Hepatocyte (in vitro differentiated cells): ENCODE measurements at regions not wholly inside any gene's neighbourhood (a gene's known extent, or its start where the extent isn't known, plus 50 kb on each side); places are given as distances from the start of the nearest gene placed in this dataset.

Experiments used
- DNase-seq: peaks from one replicate; pipeline ENCODE4 v3.0.0-alpha.2; 2016; ENCODE audit warnings: low spot score
- H2AFZ ChIP-seq: fragments of 200-600 bp; sonication (generic); 2 replicates; pipeline ENCODE4 v1.6.0; 2016; ENCODE audit warnings: antibody characterized with exemption, mild to moderate bottlenecking
- H3K27ac ChIP-seq: fragments of 200-600 bp; sonication (generic); 2 replicates; pipeline ENCODE4 v1.5.1; 2016; ENCODE audit warnings: mild to moderate bottlenecking
- H3K27me3 ChIP-seq: fragments of 200-600 bp; sonication (generic); 2 replicates; pipeline ENCODE4 v1.6.1; 2016
- H3K36me3 ChIP-seq: fragments of 200-600 bp; sonication (generic); replicated peaks from 2 replicates; pipeline ENCODE4 v1.5.1; 2016; ENCODE audit warnings: low read depth; ENCODE audit not compliant: insufficient read depth
- H3K4me1 ChIP-seq: fragments of 200-600 bp; sonication (generic); 2 replicates; pipeline ENCODE4 v1.5.1; 2016; ENCODE audit warnings: mild to moderate bottlenecking, moderate library complexity; ENCODE audit not compliant: insufficient read depth
- H3K4me2 ChIP-seq: fragments of 200-600 bp; sonication (generic); 2 replicates; pipeline ENCODE4 v1.6.0; 2016
- H3K4me3 ChIP-seq: fragments of 200-600 bp; sonication (generic); 2 replicates; pipeline ENCODE4 v1.5.1; 2016; ENCODE audit warnings: mild to moderate bottlenecking
- H3K79me2 ChIP-seq: fragments of 200-600 bp; sonication (generic); 2 replicates; pipeline ENCODE4 v1.6.0; 2017; ENCODE audit warnings: mild to moderate bottlenecking
- H3K9me2 ChIP-seq: fragments of 200-600 bp; sonication (generic); replicated peaks from 2 replicates; pipeline ENCODE4 v1.6.0; 2017; ENCODE audit warnings: mild to moderate bottlenecking; ENCODE audit not compliant: insufficient read depth
- H3K9me3 ChIP-seq: fragments of 200-600 bp; sonication (generic); 2 replicates; pipeline ENCODE4 v1.5.1; 2016; ENCODE audit warnings: low read depth, mild to moderate bottlenecking
- H4K20me1 ChIP-seq: fragments of 200-600 bp; sonication (generic); 2 replicates; pipeline ENCODE4 v1.6.0; 2016; ENCODE audit warnings: mild to moderate bottlenecking; ENCODE audit not compliant: insufficient read depth, poor library complexity, severe bottlenecking
- CTCF ChIP-seq: fragments of 200-600 bp; sonication (generic); IDR thresholded peaks from 2 replicates; pipeline ENCODE4 v1.5.1; 2016; ENCODE audit warnings: antibody characterized with exemption, mild to moderate bottlenecking; ENCODE audit not compliant: poor library complexity
- EZH2 ChIP-seq: fragments of 200-600 bp; sonication (generic); IDR thresholded peaks from 2 replicates; pipeline ENCODE4 v1.6.1; 2016; ENCODE audit warnings: antibody characterized with exemption, mild to moderate bottlenecking, borderline replicate concordance
- EZH2phosphoT487 ChIP-seq: fragments of 200-600 bp; sonication (generic); IDR thresholded peaks from one replicate; pipeline ENCODE4 v1.6.1; 2018; ENCODE audit warnings: antibody characterized with exemption, mild to moderate bottlenecking, low read depth, moderate library complexity; ENCODE audit not compliant: unreplicated experiment, severe bottlenecking
- WGBS: methylation state at CpG from one replicate; pipeline ENCODE4 v1.1.6; 2016; ENCODE audit warnings: low lambda C conversion rate; ENCODE audit errors: missing lambda C conversion rate; 5-methylcytosine and 5-hydroxymethylcytosine counted together

DNA sequence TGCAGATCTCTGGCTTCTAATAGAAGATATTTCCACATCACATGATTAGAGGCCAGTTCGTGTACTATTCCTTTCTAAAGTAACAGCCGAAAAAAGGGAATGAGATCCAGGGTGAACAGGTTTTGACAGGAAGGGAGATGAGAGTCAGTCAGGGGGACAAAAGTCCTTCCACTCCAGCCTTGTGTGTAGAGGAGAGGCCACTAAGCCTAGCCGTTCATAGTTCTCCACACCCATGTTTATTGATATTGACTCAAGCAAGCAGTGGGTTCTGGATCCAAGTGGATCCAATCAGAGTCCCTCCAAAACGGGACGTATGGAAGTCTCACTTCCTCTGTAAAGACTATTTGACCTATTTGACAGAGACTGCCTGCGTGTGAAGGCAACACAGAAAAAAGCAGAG is 80.4 kb upstream of the LRIG1 start:
- H3K36me3 ChIP-seq: no peaks in the 10 kb centered on the region
- 82% methylated on average over 6 of the region's 6 CpGs for WGBS
- H3K4me1 ChIP-seq: no peaks in the 10 kb centered on the region
- no peak for DNase-seq
- no peaks in the 10 kb centered on the region for H3K79me2 ChIP-seq
- H3K4me3 ChIP-seq: no peak overlapping the region
- no peaks in the 10 kb centered on the region for H3K9me3 ChIP-seq
- no peaks in the 10 kb centered on the region for H4K20me1 ChIP-seq
- TF ChIP-seq EZH2phosphoT487 (no peak), EZH2 (no peak), CTCF (no peak)
- H3K27me3 ChIP-seq: no peaks in the 10 kb centered on the region
- H3K9me2 ChIP-seq: no peaks in the 10 kb centered on the region
- no peak overlapping the region for H3K27ac ChIP-seq
- no peak overlapping the region for H3K4me2 ChIP-seq
- H2AFZ ChIP-seq: no peak overlapping the region

DNA sequence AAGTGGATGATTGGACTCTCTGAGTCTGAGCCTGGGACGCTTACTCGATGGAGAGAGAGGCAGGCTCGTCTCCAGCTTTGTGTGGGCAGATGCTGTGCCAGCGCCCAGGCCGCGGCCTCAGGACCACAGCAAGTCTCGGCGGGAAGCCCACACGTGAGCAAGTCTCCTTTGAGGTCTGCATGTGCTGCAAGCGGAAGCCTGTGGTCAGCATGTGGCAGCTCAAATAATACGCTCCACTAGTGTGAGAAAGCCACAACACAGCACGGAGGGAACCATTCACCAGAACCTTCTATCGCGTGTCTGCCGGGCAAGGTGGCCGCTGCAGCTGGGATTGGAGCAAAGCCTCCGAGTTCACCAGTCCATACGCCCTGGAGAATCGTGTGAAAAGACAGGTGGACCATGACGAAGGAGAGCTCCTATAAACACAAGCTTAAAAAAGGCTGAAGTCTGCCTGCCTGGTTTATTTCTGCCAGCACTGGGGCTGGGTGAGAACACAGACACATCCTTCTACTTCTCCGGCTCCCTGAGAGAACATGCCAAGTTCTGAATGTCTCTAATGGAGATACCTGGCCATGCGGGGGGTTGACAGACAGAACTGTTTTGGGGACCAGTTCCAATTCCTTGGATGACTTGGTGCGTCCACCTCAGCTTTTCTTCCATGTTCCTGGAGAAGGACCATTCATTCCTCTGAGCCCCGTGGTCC is 82.0 kb upstream of the LRIG1 start:
- DNase-seq: no peak
- no peaks in the 10 kb centered on the region for H3K9me3 ChIP-seq
- H3K9me2 ChIP-seq: no peaks in the 10 kb centered on the region
- H3K4me1 ChIP-seq: no peaks in the 10 kb centered on the region
- TF ChIP-seq EZH2 (no peak), EZH2phosphoT487 (no peak), CTCF (no peak)
- no peak overlapping the region for H3K27ac ChIP-seq
- H3K4me3 ChIP-seq: no peak overlapping the region
- no peaks in the 10 kb centered on the region for H3K36me3 ChIP-seq
- no peaks in the 10 kb centered on the region for H3K79me2 ChIP-seq
- WGBS: 90% methylated on average over 24 of the region's 24 CpGs
- no peaks in the 10 kb centered on the region for H3K27me3 ChIP-seq
- H3K4me2 ChIP-seq: no peak overlapping the region
- H2AFZ ChIP-seq: no peak overlapping the region
- no peaks in the 10 kb centered on the region for H4K20me1 ChIP-seq

GRCh38 chr3:66583424-66584040 is 82.7 kb upstream of the LRIG1 start:
- TF ChIP-seq EZH2: no peak
- no peak for TF ChIP-seq CTCF
- TF ChIP-seq EZH2phosphoT487: no peak
- no peaks in the 10 kb centered on the region for H4K20me1 ChIP-seq
- H3K27ac ChIP-seq: no peak overlapping the region
- no peak overlapping the region for H2AFZ ChIP-seq
- H3K9me2 ChIP-seq: no peaks in the 10 kb centered on the region
- no peaks in the 10 kb centered on the region for H3K4me1 ChIP-seq
- no peak for DNase-seq
- no peaks in the 10 kb centered on the region for H3K36me3 ChIP-seq
- no peaks in the 10 kb centered on the region for H3K27me3 ChIP-seq
- no peaks in the 10 kb centered on the region for H3K79me2 ChIP-seq
- H3K4me3 ChIP-seq: no peak overlapping the region
- 93% methylated on average over 4 of the region's 4 CpGs for WGBS
- no peak overlapping the region for H3K4me2 ChIP-seq
- H3K9me3 ChIP-seq: no peaks in the 10 kb centered on the region
